Heart left ventricle (tissue), 13 donors: ENCODE measurements at regions not wholly inside any gene's neighbourhood (a gene's known extent, or its start where the extent isn't known, plus 50 kb on each side); places are given as distances from the start of the nearest gene placed in this dataset.
"Not testable (repeated sequence)": the region's sequence is repeated elsewhere in the genome, so short reads cannot be mapped to it uniquely, and the experiment has no call there.

ENCODE experiments used
- CTCF ChIP-seq, 12 donors: fragments of 200-600 bp; sonication (generic) in 4 of 12; IDR thresholded peaks; one replicate each; pipeline versions ENCODE4 v1.5.0 to v1.8.0; 2018 to 2022; ENCODE audit warnings: antibody characterized with exemption in 12 of 12, mild to moderate bottlenecking in 5 of 12
- POLR2A ChIP-seq, 2 donors: fragments of 450-650 bp; IDR thresholded peaks; one replicate each; pipeline ENCODE4 v1.6.1; 2017; ENCODE audit warnings: antibody characterized with exemption in 2 of 2, mild to moderate bottlenecking in 2 of 2, moderate library complexity in 2 of 2
- donor health status: ischemic (EF 13 %, LVEDD 7.1; RV severe dilation, severe dysfunction).
- donor health status: DM: no; HTN: yes; CAD: no.
- donor health status: DM: no; HTN: no; CAD: no.
- donor health status: ischemic (EF 25% LVEDD 6.9; RV normal size, moderate dysfunction).
- donor health status: ischemic (EF 25% LVEDD 5.7; RV mildly dilated, moderate dysfunction).
- donor health status: ischemic (EF 35%, LVEDD 5.7; RV mildly dilated, moderate dysfunction).
- donor health status: nonischemic (EF 11% LVEDD 7.7; RV severe dilation, severe dysfunction).
- donor health status: DM: yes; HTN: yes; CAD: no.
- donor health status: PGD.
- donor health status: ischemic (EF 29% LVEDD 5.4; RV normal size, mild dysfunction).
- donor health status: nonischemic (EF 23%, LVEDD 6.1; RV moderate dilation, normal function).

- not testable (repeated sequence) for TF ChIP-seq CTCF, POLR2A (IDR thresholded peaks at IDR 0.05)
These were observed 92.0 kb downstream of the TRIM69 start for GRCh38 chr15:44828229-44828914.
